ENCODE measurements at regions not wholly inside any gene's neighbourhood (a gene's known extent, or its start where the extent isn't known, plus 50 kb on each side); places are given as distances from the start of the nearest gene placed in this dataset.

- FAIRE-seq (no peak), DNase-seq (no peak)
- H3K36me3 ChIP-seq (ENCODE audit: control insufficient read depth in 2 of 3, insufficient read depth in 3 of 3, low read length in 3 of 3), result no peaks in the 10 kb centered on the region
- no peaks in the 10 kb centered on the region for H3K27me3 ChIP-seq (ENCODE audit: control insufficient read depth, insufficient read depth, low read length)
- H3K4me3 ChIP-seq (ENCODE audit: low read length in 3 of 3), result no peak overlapping the region
- no peaks in the 10 kb centered on the region for H3K9me3 ChIP-seq (ENCODE audit: control insufficient read depth in 2 of 3, insufficient read depth in 1 of 3, low read length in 3 of 3)
- H3K4me1 ChIP-seq (ENCODE audit: control insufficient read depth in 2 of 3, insufficient read depth in 2 of 3, low read depth in 1 of 3, low read length in 3 of 3), result no peaks in the 10 kb centered on the region
- no peak overlapping the region for H3K27ac ChIP-seq (ENCODE audit: low read depth in 2 of 2, low read length in 2 of 2)
- intact Hi-C loops (cut with DNase I), result no loop called here
- no peak for TF ChIP-seq CTCF (IDR thresholded peaks at IDR 0.05; ENCODE audit: borderline replicate concordance, extremely low read depth, insufficient read depth)
- H3K9ac ChIP-seq (ENCODE audit: low read length in 3 of 3), result no peak overlapping the region
These were observed 59.1 kb upstream of the MAML3 start for GRCh38 chr4:140213116-140213515.

- Histone ChIP-seq H3K9me3 (ENCODE audit: control insufficient read depth in 2 of 3, insufficient read depth in 1 of 3, low read length in 3 of 3) (no peaks in the 10 kb centered on the region), H3K9ac (ENCODE audit: low read length in 3 of 3) (no peak overlapping the region), H3K27me3 (ENCODE audit: control insufficient read depth, insufficient read depth, low read length) (no peaks in the 10 kb centered on the region), H3K36me3 (ENCODE audit: control insufficient read depth in 2 of 3, insufficient read depth in 3 of 3, low read length in 3 of 3) (no peaks in the 10 kb centered on the region), H3K27ac (ENCODE audit: low read depth in 2 of 2, low read length in 2 of 2) (no peak overlapping the region), H3K4me1 (ENCODE audit: control insufficient read depth in 2 of 3, insufficient read depth in 2 of 3, low read depth in 1 of 3, low read length in 3 of 3) (no peaks in the 10 kb centered on the region), H3K4me3 (ENCODE audit: low read length in 3 of 3) (no peak overlapping the region)
- FAIRE-seq (no peak), DNase-seq (no peak)
- intact Hi-C loops (cut with DNase I), result no loop called here
- TF ChIP-seq CTCF (IDR thresholded peaks at IDR 0.05; ENCODE audit: borderline replicate concordance, extremely low read depth, insufficient read depth), result no peak
These were observed 58.7 kb upstream of the MAML3 start for GRCh38 chr4:140212646-140213045.

GRCh38 chr4:140212194-140212593 lies 58.2 kb upstream of the MAML3 start:
- no peak overlapping the region for H3K27ac ChIP-seq (ENCODE audit: low read depth in 2 of 2, low read length in 2 of 2)
- H3K27me3 ChIP-seq (ENCODE audit: control insufficient read depth, insufficient read depth, low read length), result no peaks in the 10 kb centered on the region
- FAIRE-seq (no peak), DNase-seq (no peak)
- no peak for TF ChIP-seq CTCF (IDR thresholded peaks at IDR 0.05; ENCODE audit: borderline replicate concordance, extremely low read depth, insufficient read depth)
- no peak overlapping the region for H3K4me3 ChIP-seq (ENCODE audit: low read length in 3 of 3)
- H3K9me3 ChIP-seq (ENCODE audit: control insufficient read depth in 2 of 3, insufficient read depth in 1 of 3, low read length in 3 of 3), result no peaks in the 10 kb centered on the region
- no peaks in the 10 kb centered on the region for H3K36me3 ChIP-seq (ENCODE audit: control insufficient read depth in 2 of 3, insufficient read depth in 3 of 3, low read length in 3 of 3)
- no peaks in the 10 kb centered on the region for H3K4me1 ChIP-seq (ENCODE audit: control insufficient read depth in 2 of 3, insufficient read depth in 2 of 3, low read depth in 1 of 3, low read length in 3 of 3)
- no peak overlapping the region for H3K9ac ChIP-seq (ENCODE audit: low read length in 3 of 3)
- intact Hi-C loops (cut with DNase I), result no loop called here

- H3K4me3 ChIP-seq (ENCODE audit: low read length in 3 of 3), result no peak overlapping the region
- intact Hi-C loops (cut with DNase I), result no loop called here
- no peak for TF ChIP-seq CTCF (IDR thresholded peaks at IDR 0.05; ENCODE audit: borderline replicate concordance, extremely low read depth, insufficient read depth)
- no peak for FAIRE-seq
- no peak overlapping the region for H3K9ac ChIP-seq (ENCODE audit: low read length in 3 of 3)
- H3K4me1 ChIP-seq (ENCODE audit: control insufficient read depth in 2 of 3, insufficient read depth in 2 of 3, low read depth in 1 of 3, low read length in 3 of 3), result no peaks in the 10 kb centered on the region
- no peak for DNase-seq
- H3K9me3 ChIP-seq (ENCODE audit: control insufficient read depth in 2 of 3, insufficient read depth in 1 of 3, low read length in 3 of 3), result no peaks in the 10 kb centered on the region
- no peak overlapping the region for H3K27ac ChIP-seq (ENCODE audit: low read depth in 2 of 2, low read length in 2 of 2)
- H3K36me3 ChIP-seq (ENCODE audit: control insufficient read depth in 2 of 3, insufficient read depth in 3 of 3, low read length in 3 of 3), result no peaks in the 10 kb centered on the region
- no peaks in the 10 kb centered on the region for H3K27me3 ChIP-seq (ENCODE audit: control insufficient read depth, insufficient read depth, low read length)
These were observed 57.7 kb upstream of the MAML3 start for GRCh38 chr4:140211693-140212092.
